PC-9 (cell line): ENCODE measurements at regions not wholly inside any gene's neighbourhood (a gene's known extent, or its start where the extent isn't known, plus 50 kb on each side); places are given as distances from the start of the nearest gene placed in this dataset.

ENCODE experiments used
- BruUV-seq: library from RNA; stranded (reverse); fragments of 400-500 nt; replicated peaks from 2 replicates; lab custom pipeline; 2021; lab: Mats Ljungman, UMichigan
- CTCF ChIA-PET: fragments of 300-600 bp; sonication (Branson Sonifier 250); formaldehyde crosslinking; loops from one replicate; lab custom pipeline; 2022; ENCODE audit warnings: antibody characterized with exemption; lab: Charles Lee
- POLR2A ChIA-PET: fragments of 300-600 bp; sonication (Branson Sonifier 250); formaldehyde crosslinking; loops from one replicate; lab custom pipeline; 2022; ENCODE audit warnings: antibody characterized with exemption; ENCODE audit not compliant: unreplicated experiment; lab: Charles Lee
- DNase-seq, 2 experiments: peaks; one replicate each; pipeline versions ENCODE4 v3.0.0 to v3.0.0-alpha.2; 2015 to 2022; ENCODE audit warnings: mixed read lengths in 1 of 2
- H2AFZ ChIP-seq: fragments of 200-600 bp; sonication (generic); 2 replicates; pipeline ENCODE4 v1.8.1; 2017; ENCODE audit warnings: antibody characterized with exemption
- H3F3A ChIP-seq: fragments of 200-600 bp; sonication (generic); 2 replicates; pipeline ENCODE4 v1.8.1; 2017; ENCODE audit warnings: antibody characterized with exemption, mild to moderate bottlenecking, low read depth; ENCODE audit not compliant: insufficient read depth
- H3K27ac ChIP-seq: fragments of 200-600 bp; sonication (generic); 2 replicates; pipeline ENCODE4 v1.6.1; 2016; ENCODE audit warnings: mixed run types
- H3K27me3 ChIP-seq: fragments of 200-600 bp; sonication (generic); 2 replicates; pipeline ENCODE4 v1.6.1; 2016; ENCODE audit warnings: low read depth, mixed run types; ENCODE audit not compliant: insufficient read depth
- H3K36me3 ChIP-seq: fragments of 200-600 bp; sonication (generic); 2 replicates; pipeline ENCODE4 v1.6.1; 2016; ENCODE audit warnings: low read depth, mixed run types
- H3K4me1 ChIP-seq: fragments of 200-600 bp; sonication (generic); replicated peaks from 2 replicates; pipeline ENCODE4 v1.6.1; 2016; ENCODE audit warnings: mixed run types; ENCODE audit not compliant: insufficient read depth
- H3K4me2 ChIP-seq: fragments of 200-600 bp; sonication (generic); 2 replicates; pipeline ENCODE4 v1.6.1; 2017; ENCODE audit warnings: mixed run types
- H3K4me3 ChIP-seq: fragments of 200-600 bp; sonication (generic); 2 replicates; pipeline ENCODE4 v1.6.1; 2016; ENCODE audit warnings: mixed run types
- H3K79me2 ChIP-seq: fragments of 200-600 bp; sonication (generic); 2 replicates; pipeline ENCODE4 v1.6.1; 2017; ENCODE audit warnings: low read depth, mixed run types
- H3K9me2 ChIP-seq: fragments of 200-600 bp; sonication (generic); 2 replicates; pipeline ENCODE4 v1.8.1; 2017; ENCODE audit warnings: mild to moderate bottlenecking; ENCODE audit not compliant: insufficient read depth
- H3K9me3 ChIP-seq: fragments of 200-600 bp; sonication (generic); 2 replicates; pipeline ENCODE4 v1.8.1; 2016; ENCODE audit warnings: low read depth; ENCODE audit not compliant: insufficient read depth
- H4K20me1 ChIP-seq: fragments of 200-600 bp; sonication (generic); 2 replicates; pipeline ENCODE4 v1.8.1; 2017; ENCODE audit not compliant: insufficient read depth
- CTCF ChIP-seq: fragments of 200-600 bp; sonication (generic); conservative IDR thresholded peaks from 2 replicates; pipeline ENCODE4 v1.6.1; 2017; ENCODE audit warnings: mixed run types, antibody characterized with exemption, mild to moderate bottlenecking, moderate library complexity
- EZH2 ChIP-seq: fragments of 200-600 bp; sonication (generic); IDR thresholded peaks from 2 replicates; pipeline ENCODE4 v1.8.0; 2017; ENCODE audit warnings: antibody characterized with exemption, low read depth
- intact Hi-C: fragments of 100-400 bp; cut with micrococcal nuclease; formaldehyde crosslinking; loops from one replicate; pipeline ENCODE4 v1.10.0; 2022; ENCODE audit not compliant: unreplicated experiment

GRCh38 chr10:128416231-128416630 is 290.0 kb upstream of the MKI67 start:
- Histone ChIP-seq H3F3A (no peaks in the 10 kb centered on the region), H3K4me1 (no peaks in the 10 kb centered on the region), H4K20me1 (no peaks in the 10 kb centered on the region), H3K27me3 (peaks cover 12% of the 10 kb centered on the region; the same call in 1 of the 2 replicates), H2AFZ (no peak overlapping the region), H3K9me2 (no peaks in the 10 kb centered on the region), H3K4me3 (no peak overlapping the region), H3K27ac (no peak overlapping the region), H3K4me2 (no peak overlapping the region), H3K9me3 (no peaks in the 10 kb centered on the region), H3K79me2 (no peaks in the 10 kb centered on the region), H3K36me3 (no peaks in the 10 kb centered on the region)
- intact Hi-C loops, result no loop called here
- ChIA-PET POLR2A (no interaction called here), CTCF (no interaction called here)
- BruUV-seq, result no TSS peak
- DNase-seq, result no peak
- no peak for TF ChIP-seq EZH2
- TF ChIP-seq CTCF, result no peak

GRCh38 chr10:128417826-128418225 is 291.6 kb upstream of the MKI67 start:
- H3K4me3 ChIP-seq, result no peak overlapping the region
- no peaks in the 10 kb centered on the region for H3K9me2 ChIP-seq
- H3F3A ChIP-seq, result no peaks in the 10 kb centered on the region
- TF ChIP-seq CTCF (no peak), EZH2 (no peak)
- H3K27ac ChIP-seq, result no peak overlapping the region
- no peaks in the 10 kb centered on the region for H3K79me2 ChIP-seq
- H3K4me2 ChIP-seq, result no peak overlapping the region
- no TSS peak for BruUV-seq
- no peaks in the 10 kb centered on the region for H3K36me3 ChIP-seq
- H3K4me1 ChIP-seq, result no peaks in the 10 kb centered on the region
- no peaks in the 10 kb centered on the region for H3K9me3 ChIP-seq
- H4K20me1 ChIP-seq, result no peaks in the 10 kb centered on the region
- H3K27me3 ChIP-seq, result peaks cover 12% of the 10 kb centered on the region; the same call in 1 of the 2 replicates
- ChIA-PET POLR2A (no interaction called here), CTCF (no interaction called here)
- intact Hi-C loops, result no loop called here
- H2AFZ ChIP-seq, result no peak overlapping the region
- no peak for DNase-seq

- ChIA-PET CTCF (no interaction called here), POLR2A (no interaction called here)
- Histone ChIP-seq H3K9me2 (no peaks in the 10 kb centered on the region), H3K4me2 (no peak overlapping the region), H3K27ac (no peak overlapping the region), H3K36me3 (no peaks in the 10 kb centered on the region), H3F3A (no peaks in the 10 kb centered on the region), H3K79me2 (no peaks in the 10 kb centered on the region), H3K4me3 (no peak overlapping the region), H3K9me3 (no peaks in the 10 kb centered on the region), H3K27me3 (peaks cover 16% of the 10 kb centered on the region; the same call in 1 of the 2 replicates), H4K20me1 (no peaks in the 10 kb centered on the region), H2AFZ (no peak overlapping the region), H3K4me1 (no peaks in the 10 kb centered on the region)
- intact Hi-C loops, result no loop called here
- DNase-seq, result no peak
- no TSS peak for BruUV-seq
- TF ChIP-seq CTCF (no peak), EZH2 (no peak)
Observed at GRCh38 chr10:128418819-128419218, 292.6 kb upstream of the MKI67 start.
